GM23248 (cell line): ENCODE measurements at regions not wholly inside any gene's neighbourhood (a gene's known extent, or its start where the extent isn't known, plus 50 kb on each side); places are given as distances from the start of the nearest gene placed in this dataset.

Experiments used
- DNase-seq: peaks from one replicate; pipeline ENCODE4 v3.0.0-alpha.2; 2015
- H2AFZ ChIP-seq: fragments of 200-600 bp; sonication (generic); 2 replicates; pipeline ENCODE4 v1.6.1; 2016; ENCODE audit warnings: antibody characterized with exemption
- H3F3A ChIP-seq: fragments of 200-600 bp; sonication (generic); 2 replicates; pipeline ENCODE4 v1.6.1; 2016; ENCODE audit warnings: mild to moderate bottlenecking, antibody characterized with exemption, mixed run types; ENCODE audit not compliant: insufficient read depth
- H3K27ac ChIP-seq: fragments of 200-600 bp; sonication (generic); 2 replicates; pipeline ENCODE4 v1.5.1; 2016; ENCODE audit warnings: mild to moderate bottlenecking
- H3K27me3 ChIP-seq: fragments of 200-600 bp; sonication (generic); replicated peaks from 2 replicates; pipeline ENCODE4 v1.6.1; 2016; ENCODE audit warnings: mild to moderate bottlenecking; ENCODE audit not compliant: insufficient read depth
- H3K36me3 ChIP-seq: fragments of 200-600 bp; sonication (generic); 2 replicates; pipeline ENCODE4 v1.6.1; 2016; ENCODE audit warnings: low read depth, mild to moderate bottlenecking
- H3K4me1 ChIP-seq: fragments of 200-600 bp; sonication (generic); 2 replicates; pipeline ENCODE4 v1.6.1; 2016; ENCODE audit warnings: mild to moderate bottlenecking; ENCODE audit not compliant: insufficient read depth
- H3K4me2 ChIP-seq: fragments of 200-600 bp; sonication (generic); one replicate; pipeline ENCODE4 v1.6.1; 2016; ENCODE audit warnings: mild to moderate bottlenecking; ENCODE audit not compliant: unreplicated experiment
- H3K4me3 ChIP-seq: fragments of 200-600 bp; sonication (generic); 2 replicates; pipeline ENCODE4 v1.5.1; 2016; ENCODE audit warnings: mild to moderate bottlenecking
- H3K79me2 ChIP-seq: fragments of 200-600 bp; sonication (generic); 2 replicates; pipeline ENCODE4 v1.6.1; 2016; ENCODE audit warnings: mild to moderate bottlenecking; ENCODE audit not compliant: insufficient read depth
- H3K9ac ChIP-seq: fragments of 200-600 bp; sonication (generic); 2 replicates; pipeline ENCODE4 v1.6.1; 2016; ENCODE audit warnings: mild to moderate bottlenecking
- H3K9me2 ChIP-seq: fragments of 200-600 bp; sonication (generic); 2 replicates; pipeline ENCODE4 v1.6.1; 2016; ENCODE audit warnings: mixed run types, mild to moderate bottlenecking, moderate library complexity; ENCODE audit not compliant: insufficient read depth
- H3K9me3 ChIP-seq: fragments of 200-600 bp; sonication (generic); one replicate; pipeline ENCODE4 v1.6.1; 2017; ENCODE audit warnings: low read depth
- H4K20me1 ChIP-seq: fragments of 200-600 bp; sonication (generic); 2 replicates; pipeline ENCODE4 v1.6.0; 2016; ENCODE audit not compliant: insufficient read depth
- EZH2 ChIP-seq: fragments of 200-600 bp; sonication (generic); IDR thresholded peaks from 2 replicates; pipeline ENCODE4 v1.6.1; 2018; ENCODE audit warnings: antibody characterized with exemption, mild to moderate bottlenecking; ENCODE audit not compliant: insufficient read depth, poor library complexity, severe bottlenecking
- EZH2phosphoT487 ChIP-seq: fragments of 200-600 bp; sonication (generic); IDR thresholded peaks from 2 replicates; pipeline ENCODE4 v1.6.1; 2018; ENCODE audit warnings: antibody characterized with exemption, moderate library complexity, mild to moderate bottlenecking, low read depth; ENCODE audit not compliant: insufficient read depth
- WGBS, 2 experiments: methylation state at CpG; one replicate each; pipeline ENCODE4 v1.1.6; 2015 to 2017; ENCODE audit warnings: low lambda C conversion rate in 2 of 2, low coverage in 1 of 2; ENCODE audit errors: missing lambda C conversion rate in 2 of 2; 5-methylcytosine and 5-hydroxymethylcytosine counted together
- in situ Hi-C: fragments of 300-500 bp; cut with MboI; formaldehyde crosslinking; loops from 2 replicates; pipeline ENCODE4 v1.15.0; 2020

- Histone ChIP-seq H3K9ac (no peak overlapping the region), H3K27ac (no peak overlapping the region), H3K4me3 (no peak overlapping the region), H3K9me2 (no peaks in the 10 kb centered on the region), H3F3A (no peaks in the 10 kb centered on the region), H3K9me3 (no peaks in the 10 kb centered on the region), H4K20me1 (no peaks in the 10 kb centered on the region), H3K27me3 (no peaks in the 10 kb centered on the region), H2AFZ (no peak overlapping the region), H3K4me2 (no peak overlapping the region), H3K79me2 (no peaks in the 10 kb centered on the region), H3K36me3 (no peaks in the 10 kb centered on the region), H3K4me1 (0 out of 2 replicates have a peak, but pooled peaks cover 4% of the 10 kb centered on the region)
- WGBS, 2 experiments, result 55 to 58% methylated on average over 10 of the region's 10 CpGs
- in situ Hi-C loops, result no loop called here
- TF ChIP-seq EZH2 (no peak), EZH2phosphoT487 (no peak)
- DNase-seq, result no peak
Measured at GRCh38 chr13:22086597-22087330, 415.9 kb downstream of the FGF9 start.

GRCh38 chr13:22090106-22090505 is 419.2 kb downstream of the FGF9 start:
- Histone ChIP-seq H3K79me2 (no peaks in the 10 kb centered on the region), H2AFZ (no peak overlapping the region), H3K27me3 (no peaks in the 10 kb centered on the region), H3K9me3 (no peaks in the 10 kb centered on the region), H3K36me3 (no peaks in the 10 kb centered on the region), H3K9ac (no peak overlapping the region), H3F3A (peaks cover 16% of the 10 kb centered on the region; the same call in 1 of the 2 replicates), H3K4me2 (no peak overlapping the region), H4K20me1 (no peaks in the 10 kb centered on the region), H3K4me1 (peaks cover 16% of the 10 kb centered on the region), H3K27ac (no peak overlapping the region), H3K4me3 (no peak overlapping the region), H3K9me2 (no peaks in the 10 kb centered on the region)
- no peak for DNase-seq
- 12 to 16% methylated on average over 4 of the region's 4 CpGs for WGBS, 2 experiments
- in situ Hi-C loops, result no loop called here
- TF ChIP-seq EZH2 (no peak), EZH2phosphoT487 (no peak)

- WGBS, 2 experiments, result 2% methylated on average over 10 of the region's 10 CpGs
- Histone ChIP-seq H4K20me1 (no peaks in the 10 kb centered on the region), H3K79me2 (no peaks in the 10 kb centered on the region), H2AFZ (no peak overlapping the region), H3K4me3 (peak overlapping the region; percentile 34; the same call in 1 of the 2 replicates), H3K9me3 (no peaks in the 10 kb centered on the region), H3K27ac (peak overlapping the region; percentile 62), H3K4me1 (peaks cover 16% of the 10 kb centered on the region), H3K4me2 (peak overlapping the region; percentile 15), H3K27me3 (no peaks in the 10 kb centered on the region), H3K9me2 (no peaks in the 10 kb centered on the region), H3K9ac (no peak overlapping the region), H3F3A (peaks cover 16% of the 10 kb centered on the region; the same call in 1 of the 2 replicates), H3K36me3 (no peaks in the 10 kb centered on the region)
- in situ Hi-C loops, result no loop called here
- DNase-seq, result peak; percentile 71
- no peak for TF ChIP-seq EZH2phosphoT487
- no peak for TF ChIP-seq EZH2
Measured at GRCh38 chr13:22091222-22091970, 420.5 kb downstream of the FGF9 start.

- Histone ChIP-seq H3F3A (peaks cover 16% of the 10 kb centered on the region; the same call in 1 of the 2 replicates), H4K20me1 (no peaks in the 10 kb centered on the region), H3K9ac (no peak overlapping the region), H3K36me3 (no peaks in the 10 kb centered on the region), H3K79me2 (no peaks in the 10 kb centered on the region), H3K4me1 (peaks cover 16% of the 10 kb centered on the region), H3K27me3 (no peaks in the 10 kb centered on the region), H3K9me3 (no peaks in the 10 kb centered on the region), H3K4me2 (no peak overlapping the region), H3K27ac (peak overlapping the region; percentile 62), H2AFZ (no peak overlapping the region), H3K4me3 (no peak overlapping the region), H3K9me2 (no peaks in the 10 kb centered on the region)
- in situ Hi-C loops, result no loop called here
- DNase-seq, result no peak
- no peak for TF ChIP-seq EZH2
- TF ChIP-seq EZH2phosphoT487, result no peak
- 13 to 18% methylated on average over 6 of the region's 6 CpGs for WGBS, 2 experiments
Measured at GRCh38 chr13:22091971-22092300, 421.1 kb downstream of the FGF9 start.
